SK-N-SH (cell line): ENCODE measurements at regions not wholly inside any gene's neighbourhood (a gene's known extent, or its start where the extent isn't known, plus 50 kb on each side); places are given as distances from the start of the nearest gene placed in this dataset.

Experiments used
- CTCF ChIA-PET: fragments of 300-600, 350-600 bp; formaldehyde crosslinking; extraction: SDS; loops from one replicate; lab custom pipeline; 2021; lab: Yijun Ruan, JAX
- POLR2A ChIA-PET: fragments of 350-600 bp; sonication (Branson Sonifier 250); formaldehyde crosslinking; extraction: SDS; loops from one replicate; lab custom pipeline; 2020; ENCODE audit warnings: antibody characterized with exemption, inconsistent platforms; lab: Yijun Ruan, JAX
- DNase-seq: peaks from one replicate; pipeline ENCODE4 v3.0.0; 2012
- H2AFZ ChIP-seq: fragments of 200-600 bp; sonication (generic); 2 replicates; pipeline ENCODE4 v1.8.1; 2016; ENCODE audit warnings: antibody characterized with exemption, mild to moderate bottlenecking, low read depth
- H3F3A ChIP-seq: fragments of 200-600 bp; sonication (generic); replicated peaks from 2 replicates; pipeline ENCODE3; 2016; ENCODE audit warnings: antibody characterized with exemption, mild to moderate bottlenecking; ENCODE audit not compliant: insufficient read depth
- H3K27ac ChIP-seq, 2 experiments: fragments of 200-500 bp in 1 of 2; fragments of 200-600 bp in 1 of 2; sonication (Bioruptor generic) in 1 of 2; sonication (generic), shearing (Covaris generic) in 1 of 2; 2 replicates each; pipeline versions ENCODE4 v1.5.1 to v1.6.1; 2014 to 2016; ENCODE audit warnings: low read depth in 2 of 2, inconsistent platforms in 1 of 2, low read length in 1 of 2, mild to moderate bottlenecking in 1 of 2, mixed read lengths in 1 of 2
- H3K27me3 ChIP-seq: fragments of 200-600 bp; sonication (generic), shearing (Covaris generic); 2 replicates; pipeline ENCODE4 v1.6.1; 2016; ENCODE audit warnings: mixed run types; ENCODE audit not compliant: insufficient read depth
- H3K36me3 ChIP-seq, 2 experiments: fragments of 200-500 bp in 1 of 2; fragments of 200-600 bp in 1 of 2; sonication (Bioruptor generic) in 1 of 2; sonication (generic) in 1 of 2; replicated peaks in 1 of 2; 2 replicates each; pipeline versions ENCODE3 to v1.5.1; 2014 to 2016; ENCODE audit warnings: low read length in 1 of 2, mild to moderate bottlenecking in 1 of 2; ENCODE audit not compliant: insufficient read depth in 2 of 2, control insufficient read depth in 1 of 2
- H3K4me1 ChIP-seq, 2 experiments: fragments of 200-500 bp in 1 of 2; fragments of 200-600 bp in 1 of 2; sonication (Bioruptor generic) in 1 of 2; sonication (generic), shearing (Covaris generic) in 1 of 2; 2 replicates each; pipeline versions ENCODE4 v1.5.1 to v1.6.1; 2014 to 2016; ENCODE audit warnings: low read depth in 1 of 2, low read length in 1 of 2, mixed run types in 1 of 2; ENCODE audit not compliant: insufficient read depth in 2 of 2, control insufficient read depth in 1 of 2
- H3K4me2 ChIP-seq: fragments of 200-600 bp; sonication (generic), shearing (Covaris generic); 2 replicates; pipeline ENCODE4 v1.6.1; 2017; ENCODE audit warnings: mixed run types
- H3K4me3 ChIP-seq, 2 experiments: fragments of 200-500 bp in 1 of 2; fragments of 200-600 bp in 1 of 2; sonication (Bioruptor generic) in 1 of 2; sonication (generic), shearing (Covaris generic) in 1 of 2; 2 replicates each; pipeline versions ENCODE4 v1.5.1 to v1.8.1; 2014 to 2016; ENCODE audit warnings: low read depth in 2 of 2, inconsistent platforms in 1 of 2, low read length in 1 of 2, mild to moderate bottlenecking in 1 of 2, mixed read lengths in 1 of 2, moderate library complexity in 1 of 2
- H3K79me2 ChIP-seq: fragments of 200-600 bp; sonication (generic); 2 replicates; pipeline ENCODE4 v1.8.1; 2017; ENCODE audit warnings: mild to moderate bottlenecking; ENCODE audit not compliant: insufficient read depth
- H3K9ac ChIP-seq: fragments of 200-600 bp; sonication (generic); 2 replicates; pipeline ENCODE4 v1.6.1; 2017; ENCODE audit warnings: mixed run types
- H3K9me2 ChIP-seq: fragments of 200-600 bp; sonication (generic); 2 replicates; pipeline ENCODE4 v1.6.1; 2017; ENCODE audit warnings: mixed run types
- H3K9me3 ChIP-seq: fragments of 200-600 bp; sonication (generic); 2 replicates; pipeline ENCODE4 v1.6.1; 2017; ENCODE audit warnings: mixed run types, mild to moderate bottlenecking, moderate library complexity
- H4K20me1 ChIP-seq: fragments of 200-600 bp; sonication (generic); 2 replicates; pipeline ENCODE4 v1.6.1; 2017; ENCODE audit warnings: mild to moderate bottlenecking, mixed run types; ENCODE audit not compliant: insufficient read depth
- CTCF ChIP-seq: fragments of 200-600 bp; sonication (generic); IDR thresholded peaks from 2 replicates; pipeline ENCODE4 v1.6.1; 2017; ENCODE audit warnings: antibody characterized with exemption, mild to moderate bottlenecking, moderate library complexity
- ELF1 ChIP-seq: IDR thresholded peaks from 2 replicates; pipeline ENCODE4 v1.4.0; 2012
- FOSL2 ChIP-seq: IDR thresholded peaks from 2 replicates; pipeline ENCODE4 v1.4.0; 2012; ENCODE audit warnings: low read depth, mild to moderate bottlenecking, moderate library complexity, borderline replicate concordance
- GABPA ChIP-seq: IDR thresholded peaks from 2 replicates; pipeline ENCODE4 v1.4.0; 2012; ENCODE audit warnings: low read depth, mild to moderate bottlenecking
- IRF3 ChIP-seq: fragments of 150-350 bp; IDR thresholded peaks from 2 replicates; pipeline ENCODE4 v1.6.1; 2016; ENCODE audit warnings: mild to moderate bottlenecking, low read depth, low read length
- JUND ChIP-seq: IDR thresholded peaks from 2 replicates; pipeline ENCODE4 v1.4.0; 2012
- MAX ChIP-seq: IDR thresholded peaks from 2 replicates; pipeline ENCODE4 v1.4.0; 2012; ENCODE audit warnings: low read depth
- MEF2A ChIP-seq: IDR thresholded peaks from 2 replicates; pipeline ENCODE4 v1.4.0; 2012; ENCODE audit warnings: low read depth, borderline replicate concordance
- MXI1 ChIP-seq: IDR thresholded peaks from 2 replicates; pipeline ENCODE4 v1.6.1; 2012; ENCODE audit warnings: mild to moderate bottlenecking, low read depth, low read length, improper control_type of control experiment
- RAD21 ChIP-seq: IDR thresholded peaks from 2 replicates; pipeline ENCODE4 v1.6.1; 2012; ENCODE audit warnings: mild to moderate bottlenecking, low read length
- RCOR1 ChIP-seq: fragments of 150-350 bp; IDR thresholded peaks from 2 replicates; pipeline ENCODE4 v1.6.1; 2017; ENCODE audit warnings: antibody characterized with exemption, low read length
- REST ChIP-seq: IDR thresholded peaks from 2 replicates; pipeline ENCODE4 v1.6.1; 2012; ENCODE audit warnings: mild to moderate bottlenecking, low read depth, low read length, moderate library complexity
- RFX5 ChIP-seq: IDR thresholded peaks from 2 replicates; pipeline ENCODE4 v1.6.1; 2012; ENCODE audit warnings: mild to moderate bottlenecking, improper control_type of control experiment, low read length
- RXRA ChIP-seq: IDR thresholded peaks from 2 replicates; pipeline ENCODE4 v1.4.0; 2012; ENCODE audit warnings: low read depth, mild to moderate bottlenecking, borderline replicate concordance
- SMC3 ChIP-seq: IDR thresholded peaks from 2 replicates; pipeline ENCODE4 v1.6.1; 2012; ENCODE audit warnings: low read depth, low read length, improper control_type of control experiment
- TAF1 ChIP-seq: IDR thresholded peaks from 2 replicates; pipeline ENCODE4 v1.6.1; 2012; ENCODE audit warnings: low read depth, mild to moderate bottlenecking, low read length, moderate library complexity, borderline replicate concordance
- TEAD4 ChIP-seq: IDR thresholded peaks from 2 replicates; pipeline ENCODE4 v1.4.0; 2012; ENCODE audit warnings: mild to moderate bottlenecking, borderline replicate concordance; ENCODE audit not compliant: insufficient read depth
- YY1 ChIP-seq: IDR thresholded peaks from 2 replicates; pipeline ENCODE4 v1.4.0; 2012; ENCODE audit warnings: low read depth, mild to moderate bottlenecking
- WGBS: methylation state at CpG from one replicate; pipeline ENCODE4 v1.1.6; 2017; ENCODE audit warnings: low lambda C conversion rate; 5-methylcytosine and 5-hydroxymethylcytosine counted together
- TF ChIP-seq, protein P1 (sequence below): IDR thresholded peaks from 2 replicates; pipeline ENCODE4; 2012
- TF ChIP-seq, protein P2 (sequence below): IDR thresholded peaks from 2 replicates; pipeline ENCODE4 v1.4.0; 2012; ENCODE audit warnings: low read depth, borderline replicate concordance

DNA sequence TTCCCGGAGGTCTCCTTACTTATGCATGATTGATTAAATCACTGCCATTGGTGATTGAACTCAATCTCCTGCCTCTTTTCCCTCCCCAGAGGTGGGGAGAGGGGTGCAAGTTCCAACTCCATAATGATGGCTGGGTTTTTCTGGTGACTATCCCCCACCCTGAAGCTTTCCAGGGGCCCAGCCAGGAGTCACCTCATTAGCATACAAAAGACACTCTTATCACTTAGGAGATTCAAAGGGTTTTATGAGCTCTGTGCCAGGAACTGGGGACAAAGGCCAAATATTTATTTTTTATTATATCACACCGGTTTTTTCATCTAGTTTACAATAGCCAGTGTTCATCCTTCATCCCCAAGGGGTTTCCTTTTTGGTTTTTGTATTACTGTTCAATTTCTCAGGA, 300.7 kb downstream of the ETNK1 start:
- H3F3A ChIP-seq: no peaks in the 10 kb centered on the region
- no peak for TF ChIP-seq IRF3
- no peak for TF ChIP-seq FOSL2
- no peak for TF ChIP-seq TAF1
- no peak for TF ChIP-seq SMC3
- no peak for TF ChIP-seq REST
- H3K4me3 ChIP-seq: no peak overlapping the region
- H3K9ac ChIP-seq: no peak overlapping the region
- no peak overlapping the region for H3K27ac ChIP-seq
- H3K9me3 ChIP-seq: no peaks in the 10 kb centered on the region
- ChIA-PET CTCF (no interaction called here), POLR2A (no interaction called here)
- H3K36me3 ChIP-seq: no peaks in the 10 kb centered on the region
- no peaks in the 10 kb centered on the region for H3K27me3 ChIP-seq
- no peaks in the 10 kb centered on the region for H3K9me2 ChIP-seq
- no peak overlapping the region for H3K4me2 ChIP-seq
- DNase-seq: no peak
- no peaks in the 10 kb centered on the region for H4K20me1 ChIP-seq
- H3K4me1 ChIP-seq: no peaks in the 10 kb centered on the region
- no peak overlapping the region for H2AFZ ChIP-seq
- WGBS: 47% methylated on average over 2 of the region's 2 CpGs
- H3K79me2 ChIP-seq: no peaks in the 10 kb centered on the region

DNA sequence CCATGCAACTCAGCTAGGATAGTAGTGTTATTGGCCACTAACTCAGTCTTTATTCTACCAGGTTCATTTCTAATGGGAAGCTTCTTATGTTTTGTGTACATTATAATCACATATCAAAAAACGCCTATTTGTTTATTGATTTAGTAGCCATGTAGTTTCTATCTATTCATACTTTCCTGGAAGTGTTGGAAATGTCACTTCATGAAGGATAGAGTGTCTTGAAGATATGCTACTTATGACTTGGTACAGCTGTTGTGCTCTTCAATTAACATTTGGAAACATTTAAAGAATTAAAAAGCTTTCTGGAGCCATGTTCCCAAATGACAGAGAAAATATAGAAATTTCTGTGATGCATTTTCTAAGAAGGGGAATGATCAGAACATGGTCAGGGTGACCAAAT, 307.5 kb downstream of the ETNK1 start:
- Histone ChIP-seq H3K36me3 (no peaks in the 10 kb centered on the region), H3K4me3 (no peak overlapping the region), H3K9me2 (no peaks in the 10 kb centered on the region), H3K4me2 (no peak overlapping the region), H3K27me3 (no peaks in the 10 kb centered on the region), H3K4me1 (no peaks in the 10 kb centered on the region; a peak in 1 of 4 replicates), H3K9me3 (no peaks in the 10 kb centered on the region), H4K20me1 (no peaks in the 10 kb centered on the region), H3K79me2 (no peaks in the 10 kb centered on the region), H3K9ac (no peak overlapping the region), H3F3A (no peaks in the 10 kb centered on the region), H2AFZ (no peak overlapping the region), H3K27ac (no peak overlapping the region)
- CTCF ChIA-PET: no interaction called here
- 15% methylated on average over 1 of the region's 1 CpG for WGBS
- POLR2A ChIA-PET: no interaction called here
- no peak for DNase-seq
- TF ChIP-seq MAX (no peak), MEF2A (no peak), ELF1 (no peak), YY1 (no peak), RAD21 (no peak), CTCF (no peak), RCOR1 (no peak), FOSL2 (no peak), JUND (no peak), TEAD4 (no peak), TAF1 (no peak), RXRA (no peak), RFX5 (no peak), MXI1 (no peak), GABPA (no peak)
- TF ChIP-seq, protein P1, sequence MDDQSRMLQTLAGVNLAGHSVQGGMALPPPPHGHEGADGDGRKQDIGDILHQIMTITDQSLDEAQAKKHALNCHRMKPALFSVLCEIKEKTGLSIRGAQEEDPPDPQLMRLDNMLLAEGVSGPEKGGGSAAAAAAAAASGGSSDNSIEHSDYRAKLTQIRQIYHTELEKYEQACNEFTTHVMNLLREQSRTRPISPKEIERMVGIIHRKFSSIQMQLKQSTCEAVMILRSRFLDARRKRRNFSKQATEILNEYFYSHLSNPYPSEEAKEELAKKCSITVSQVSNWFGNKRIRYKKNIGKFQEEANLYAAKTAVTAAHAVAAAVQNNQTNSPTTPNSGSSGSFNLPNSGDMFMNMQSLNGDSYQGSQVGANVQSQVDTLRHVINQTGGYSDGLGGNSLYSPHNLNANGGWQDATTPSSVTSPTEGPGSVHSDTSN: no peak
- TF ChIP-seq, protein P2, sequence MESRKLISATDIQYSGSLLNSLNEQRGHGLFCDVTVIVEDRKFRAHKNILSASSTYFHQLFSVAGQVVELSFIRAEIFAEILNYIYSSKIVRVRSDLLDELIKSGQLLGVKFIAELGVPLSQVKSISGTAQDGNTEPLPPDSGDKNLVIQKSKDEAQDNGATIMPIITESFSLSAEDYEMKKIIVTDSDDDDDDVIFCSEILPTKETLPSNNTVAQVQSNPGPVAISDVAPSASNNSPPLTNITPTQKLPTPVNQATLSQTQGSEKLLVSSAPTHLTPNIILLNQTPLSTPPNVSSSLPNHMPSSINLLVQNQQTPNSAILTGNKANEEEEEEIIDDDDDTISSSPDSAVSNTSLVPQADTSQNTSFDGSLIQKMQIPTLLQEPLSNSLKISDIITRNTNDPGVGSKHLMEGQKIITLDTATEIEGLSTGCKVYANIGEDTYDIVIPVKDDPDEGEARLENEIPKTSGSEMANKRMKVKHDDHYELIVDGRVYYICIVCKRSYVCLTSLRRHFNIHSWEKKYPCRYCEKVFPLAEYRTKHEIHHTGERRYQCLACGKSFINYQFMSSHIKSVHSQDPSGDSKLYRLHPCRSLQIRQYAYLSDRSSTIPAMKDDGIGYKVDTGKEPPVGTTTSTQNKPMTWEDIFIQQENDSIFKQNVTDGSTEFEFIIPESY: no peak
